ENCODE measurements at regions not wholly inside any gene's neighbourhood (a gene's known extent, or its start where the extent isn't known, plus 50 kb on each side); places are given as distances from the start of the nearest gene placed in this dataset.
A peak's percentile ranks its signal among the peaks of the same experiment; 100 is the strongest.

- ChIA-PET POLR2A (no interaction called here), CTCF (ENCODE audit: low intra/inter-chr PET ratio) (no interaction called here)
- Histone ChIP-seq H3K4me3 (no peak overlapping the region), H2AFZ (ENCODE audit: low read depth, low read length) (no peak overlapping the region), H3K9ac (ENCODE audit: insufficient read depth in 1 of 2, low read depth in 2 of 2, low read length in 2 of 2) (no peak overlapping the region), H3K4me2 (ENCODE audit: insufficient read depth, low read length) (no peak overlapping the region), H3K9me1 (ENCODE audit: control insufficient read depth, insufficient read depth, low read length) (no peaks in the 10 kb centered on the region), H3K9me3 (replicated peaks; ENCODE audit: control insufficient read depth, insufficient read depth, low read depth, low read length) (no peaks in the 10 kb centered on the region), H4K20me1 (replicated peaks; ENCODE audit: control insufficient read depth, insufficient read depth, low read length) (no peaks in the 10 kb centered on the region), H3K4me1 (replicated peaks in 1 of 2; ENCODE audit: control insufficient read depth in 2 of 2, insufficient read depth in 2 of 2, low read length in 2 of 2) (no peaks in the 10 kb centered on the region; a peak in 1 of 5 replicates), H3K36me3 (ENCODE audit: control insufficient read depth, insufficient read depth, low read length) (no peaks in the 10 kb centered on the region), H3K79me2 (ENCODE audit: control insufficient read depth, insufficient read depth, low read length) (no peaks in the 10 kb centered on the region), H3K27ac (ENCODE audit: extremely low read depth, low read depth, low read length) (no peak overlapping the region), H3K27me3 (ENCODE audit: control insufficient read depth in 2 of 2, insufficient read depth in 2 of 2, low read length in 2 of 2) (no peaks in the 10 kb centered on the region)
- DNase-seq (ENCODE audit: extremely low read depth in 1 of 4, low spot score in 3 of 4) (no peak), ATAC-seq (peak; percentile 65; the same call in 2 of the 3 replicates), FAIRE-seq (no peak)
- intact Hi-C loops (cut with micrococcal nuclease), result no loop called here
- BruUV-seq (replicated peaks), result no TSS peak
- no peak for TF ChIP-seq FOS (IDR thresholded peaks at IDR 0.05; ENCODE audit: extremely low read depth, insufficient read length)
- TF ChIP-seq ZNF699 (CRISPR knock-in tag; IDR thresholded peaks at IDR 0.05; ENCODE audit: insufficient replicate concordance), result no peak
- 0 out of 2 replicates have a peak, but pooled peaks have one; percentile 29 for TF ChIP-seq CEBPB (tag; IDR thresholded peaks at IDR 0.05)
- no peak for TF ChIP-seq MIER1 (IDR thresholded peaks at IDR 0.05; ENCODE audit: low read depth)
- TF ChIP-seq SIN3B (IDR thresholded peaks at IDR 0.05; ENCODE audit: low read depth), result no peak
- WGBS (ENCODE audit: insufficient coverage, low coverage, missing lambda C conversion rate), result 45% methylated on average over 3 of the region's 3 CpGs
- in situ Hi-C loops (cut with MboI), result no loop called here
These were observed 69.4 kb upstream of the PIP4K2A start for GRCh38 chr10:22783807-22784206.

GRCh38 chr10:22780474-22780885 lies 66.1 kb upstream of the PIP4K2A start:
- Histone ChIP-seq H3K9me3 (replicated peaks; ENCODE audit: control insufficient read depth, insufficient read depth, low read depth, low read length) (peaks cover 6% of the 10 kb centered on the region), H3K4me3 (no peak overlapping the region), H3K9me1 (ENCODE audit: control insufficient read depth, insufficient read depth, low read length) (no peaks in the 10 kb centered on the region), H3K27me3 (ENCODE audit: control insufficient read depth in 2 of 2, insufficient read depth in 2 of 2, low read length in 2 of 2) (no peaks in the 10 kb centered on the region), H3K27ac (ENCODE audit: extremely low read depth, low read depth, low read length) (no peak overlapping the region), H3K79me2 (ENCODE audit: control insufficient read depth, insufficient read depth, low read length) (no peaks in the 10 kb centered on the region), H3K9ac (ENCODE audit: insufficient read depth in 1 of 2, low read depth in 2 of 2, low read length in 2 of 2) (no peak overlapping the region), H3K4me1 (replicated peaks in 1 of 2; ENCODE audit: control insufficient read depth in 2 of 2, insufficient read depth in 2 of 2, low read length in 2 of 2) (no peaks in the 10 kb centered on the region), H2AFZ (ENCODE audit: low read depth, low read length) (no peak overlapping the region), H3K36me3 (ENCODE audit: control insufficient read depth, insufficient read depth, low read length) (no peaks in the 10 kb centered on the region), H4K20me1 (replicated peaks; ENCODE audit: control insufficient read depth, insufficient read depth, low read length) (no peaks in the 10 kb centered on the region), H3K4me2 (ENCODE audit: insufficient read depth, low read length) (no peak overlapping the region)
- no peak for ATAC-seq
- POLR2A ChIA-PET, result interaction anchor here (0.8 to 2.1 kb wide), 2 partner anchors 8 to 12 kb away, joined by 3 to 6 read pairs; no protein-coding TSS in a partner anchor
- in situ Hi-C loops (cut with MboI), result no loop called here
- no peak for DNase-seq (ENCODE audit: extremely low read depth in 1 of 4, low spot score in 3 of 4)
- no TSS peak for BruUV-seq (replicated peaks)
- 55% methylated on average over 5 of the region's 5 CpGs for WGBS (ENCODE audit: insufficient coverage, low coverage, missing lambda C conversion rate)
- intact Hi-C loops (cut with micrococcal nuclease), result no loop called here
- CTCF ChIA-PET (ENCODE audit: low intra/inter-chr PET ratio), result no interaction called here
- FAIRE-seq, result no peak
- TF ChIP-seq FUS (optimal IDR thresholded peaks at IDR 0.05; ENCODE audit: low read depth, low read length) (no peak), HDGF (IDR thresholded peaks at IDR 0.05) (no peak), HDAC6 (IDR thresholded peaks at IDR 0.05; ENCODE audit: low read depth, low read length) (no peak), CAMTA2 (CRISPR knock-in tag; conservative IDR thresholded peaks at IDR 0.05) (no peak), CBX8 (IDR thresholded peaks at IDR 0.05; ENCODE audit: borderline replicate concordance, extremely low read depth, low read depth, low read length, poor library complexity, severe bottlenecking) (no peak), MTA1 (IDR thresholded peaks at IDR 0.05; ENCODE audit: borderline replicate concordance) (no peak), SFPQ (IDR thresholded peaks at IDR 0.05; ENCODE audit: low read depth, low read length) (no peak), JUND (IDR thresholded peaks at IDR 0.05; ENCODE audit: borderline replicate concordance, low read depth, low read length) (no peak), JUND (tag; IDR thresholded peaks at IDR 0.05; ENCODE audit: borderline replicate concordance, low read depth, low read length) (no peak)
